ENCODE measurements at regions not wholly inside any gene's neighbourhood (a gene's known extent, or its start where the extent isn't known, plus 50 kb on each side); places are given as distances from the start of the nearest gene placed in this dataset.

GRCh38 chr11:28571371-28571770 is 463.2 kb downstream of the METTL15 start:
- no peak for DNase-seq

DNA sequence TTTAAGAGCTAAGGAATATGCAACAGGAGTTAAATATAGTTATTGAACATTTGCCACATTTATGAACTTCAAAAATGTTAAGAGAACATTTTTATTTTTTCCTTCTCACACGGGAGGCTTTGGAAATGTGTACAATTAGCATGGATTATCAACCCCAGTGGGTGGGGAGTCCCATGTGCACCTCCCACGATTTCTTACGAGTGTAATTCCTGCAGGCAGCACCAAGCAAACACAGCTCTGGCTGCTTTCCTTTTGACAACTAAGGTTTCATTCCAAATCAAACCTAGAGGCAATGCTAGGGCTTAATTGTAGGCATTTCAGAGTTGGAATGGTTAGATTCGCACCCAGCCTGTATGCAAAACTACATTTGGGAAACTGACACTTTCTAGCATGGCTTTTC is 460.9 kb downstream of the METTL15 start:
- no peak for DNase-seq

DNA sequence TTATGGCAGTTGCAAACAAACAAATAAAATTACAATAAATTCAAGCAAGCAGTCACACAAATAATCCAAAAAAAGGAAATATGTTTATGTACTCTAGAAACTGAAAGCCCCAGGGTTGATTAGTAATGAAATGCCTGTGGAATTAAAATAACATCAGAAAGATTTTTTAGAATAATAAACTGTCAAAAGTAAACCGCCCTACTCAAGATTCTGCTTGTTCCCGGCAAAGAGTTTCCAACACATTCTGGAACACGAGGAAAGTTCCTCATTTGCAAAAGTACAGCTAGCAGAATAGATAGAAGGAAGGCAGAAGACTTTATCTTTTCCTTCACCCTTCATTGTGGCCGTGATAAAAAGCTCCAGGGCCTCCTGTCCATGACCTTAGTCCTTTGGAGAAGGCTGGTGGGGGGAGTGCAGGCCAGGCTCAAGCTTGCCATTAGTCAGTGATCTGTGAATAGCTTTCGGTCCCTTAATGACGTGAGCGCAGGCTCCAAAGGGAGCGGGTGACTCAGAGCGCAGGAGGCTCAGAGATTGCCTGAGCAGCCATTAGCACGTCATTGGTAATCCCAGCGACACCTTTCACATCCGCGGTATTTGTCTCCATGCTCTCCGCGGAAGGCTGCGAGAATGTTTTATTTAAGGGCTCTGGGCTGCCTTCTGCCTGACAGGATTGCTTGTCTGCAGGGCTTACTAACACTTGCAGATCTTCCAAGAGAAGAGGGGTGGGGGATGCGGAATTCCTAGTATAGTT is 458.3 kb downstream of the METTL15 start:
- peak; percentile 99 for DNase-seq

GRCh38 chr11:28559492-28559891 is 451.3 kb downstream of the METTL15 start:
- DNase-seq = peak; percentile 36

DNA sequence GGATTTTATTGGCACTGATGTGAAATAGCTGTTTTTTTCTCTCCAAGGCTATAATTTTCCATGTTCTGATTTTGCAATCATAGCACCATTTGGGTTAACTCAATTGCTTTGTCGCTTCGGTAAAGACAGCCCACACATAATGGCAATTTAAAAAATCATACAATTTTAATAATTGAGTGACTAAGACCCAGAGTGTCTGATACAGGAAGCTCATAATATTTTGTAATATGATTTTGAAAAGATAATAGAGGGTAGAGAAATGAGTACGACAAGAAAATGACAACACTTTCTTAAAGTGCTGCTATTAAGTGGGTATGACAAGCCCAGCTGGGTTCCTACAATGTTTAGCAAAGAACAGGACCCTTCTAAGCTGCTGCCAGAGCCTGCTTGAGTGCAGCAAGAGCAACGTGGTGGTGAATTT is 439.1 kb downstream of the METTL15 start:
- DNase-seq = no peak

DNA sequence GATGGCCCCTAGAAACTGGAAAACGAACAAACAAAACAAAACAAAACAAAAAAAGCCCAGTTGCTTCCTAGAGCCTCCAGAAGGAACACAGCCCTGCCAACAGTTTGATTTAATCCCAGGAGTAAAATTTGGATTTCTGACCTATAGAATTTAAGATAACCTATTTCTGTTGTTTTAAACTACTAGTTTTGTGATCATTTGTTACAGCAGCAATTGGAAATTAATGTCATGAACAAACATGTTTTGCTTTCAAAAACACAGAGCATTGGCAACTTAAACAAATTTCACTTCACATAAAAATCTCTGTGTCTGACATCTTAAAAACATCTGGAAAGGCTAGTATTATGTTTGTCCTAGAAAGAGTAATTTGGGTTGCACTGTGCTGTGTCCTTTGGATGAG is 437.3 kb downstream of the METTL15 start:
- DNase-seq = no peak

DNA sequence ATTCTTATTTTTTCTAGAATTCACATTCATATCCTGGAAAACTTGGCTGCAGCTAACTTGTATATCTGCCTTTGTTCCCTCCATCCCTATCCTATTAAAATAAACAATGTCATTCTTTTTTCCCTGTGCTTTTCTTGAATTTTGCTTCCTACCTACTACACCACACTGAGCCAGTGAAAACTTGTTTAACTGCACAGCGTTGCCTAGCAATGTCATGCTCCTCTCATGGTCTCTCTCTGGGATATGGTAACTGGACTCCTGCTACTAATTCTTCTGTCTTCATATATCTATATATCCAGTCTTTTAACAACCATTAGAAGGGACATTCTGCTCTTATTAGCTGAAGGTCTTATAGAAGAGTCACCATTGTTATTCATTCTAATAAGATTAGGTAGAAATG is 434.4 kb downstream of the METTL15 start:
- DNase-seq = no peak

GRCh38 chr11:28539239-28540030 is 431.2 kb downstream of the METTL15 start:
- peak; percentile 51 for DNase-seq

- DNase-seq = no peak
Measured at GRCh38 chr11:28537822-28538221, 429.6 kb downstream of the METTL15 start.

- no peak for DNase-seq
Measured at GRCh38 chr11:28536504-28537267, 428.5 kb downstream of the METTL15 start.

DNA sequence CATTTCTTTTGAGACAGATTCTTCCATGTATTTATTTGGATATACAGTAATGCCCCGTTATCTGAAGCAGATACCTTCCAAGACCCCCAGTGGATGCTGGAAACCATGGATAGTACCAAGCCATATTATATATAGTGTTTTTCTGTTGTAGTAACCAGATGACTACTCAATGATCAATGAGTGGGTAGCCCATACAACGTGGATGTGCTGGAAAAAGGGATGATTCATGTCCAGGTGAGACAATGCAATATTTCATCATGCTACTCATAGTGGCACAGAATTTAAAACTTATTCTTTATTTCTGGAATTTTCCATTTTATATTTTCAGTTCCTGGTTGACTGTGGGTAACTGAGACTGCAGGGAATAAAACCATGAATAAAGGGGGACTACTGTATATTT is 427.5 kb downstream of the METTL15 start:
- DNase-seq = no peak

DNA sequence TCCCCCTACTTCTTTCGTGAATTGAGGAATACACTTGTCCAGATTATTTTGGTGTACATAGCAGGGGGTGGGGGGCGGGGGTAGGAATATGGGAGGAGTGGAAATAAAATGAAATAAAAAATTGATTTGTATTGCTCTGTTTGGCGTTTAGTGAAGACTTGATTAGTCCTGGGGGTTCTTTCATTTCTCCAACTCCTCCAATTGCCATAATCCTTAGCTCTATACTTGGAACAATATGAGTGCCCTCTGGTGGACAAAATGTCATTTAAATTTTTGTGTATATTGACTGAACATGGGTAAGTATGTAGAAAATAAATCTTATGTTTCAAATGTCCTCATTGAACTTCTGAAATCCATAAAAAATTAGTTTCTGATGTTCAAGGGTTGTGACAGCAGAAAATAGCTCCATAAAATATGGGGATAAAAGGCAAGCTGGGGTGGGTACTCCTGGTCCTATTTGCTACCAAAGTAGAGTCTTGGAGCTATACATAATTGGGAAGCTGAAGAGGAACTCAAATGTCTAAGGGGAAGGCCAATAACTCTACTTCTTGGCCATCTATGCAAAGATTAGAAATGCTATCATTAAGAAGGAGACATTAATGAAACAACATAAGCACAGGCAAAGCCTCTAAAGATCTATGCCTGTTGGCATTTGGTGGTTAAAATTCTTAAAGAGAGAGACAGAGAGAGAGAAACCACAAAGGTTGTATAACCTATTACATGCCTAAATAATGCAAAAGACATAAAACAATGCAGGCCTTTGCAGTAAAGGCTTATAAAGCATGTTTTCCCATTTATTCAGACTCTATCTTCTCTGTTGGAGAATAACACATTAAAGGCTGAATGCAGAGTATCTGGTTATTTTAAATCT is 421.6 kb downstream of the METTL15 start:
- DNase-seq = peak; percentile 71

- DNase-seq = peak; percentile 86
Measured at GRCh38 chr11:28529046-28529445, 420.9 kb downstream of the METTL15 start.

GRCh38 chr11:28528217-28528616 is 420.0 kb downstream of the METTL15 start:
- DNase-seq = peak; percentile 5

DNA sequence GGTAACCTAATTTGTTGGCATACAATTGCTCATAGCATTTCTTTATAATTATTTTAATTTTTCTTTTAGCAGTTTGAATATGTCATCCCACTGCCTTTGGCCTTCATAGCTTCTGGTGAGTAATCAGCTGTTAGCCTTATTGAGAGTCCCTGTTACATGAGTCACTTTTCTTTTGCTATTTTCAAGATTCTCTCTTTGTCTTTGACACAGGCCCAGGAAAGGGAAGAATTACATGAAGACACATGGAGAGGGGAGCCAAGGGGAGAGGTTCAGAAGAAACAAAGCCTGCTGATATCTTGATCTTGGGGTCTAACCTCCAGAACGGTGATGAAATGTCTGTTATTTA is 418.2 kb downstream of the METTL15 start:
- peak; percentile 43 for DNase-seq

DNA sequence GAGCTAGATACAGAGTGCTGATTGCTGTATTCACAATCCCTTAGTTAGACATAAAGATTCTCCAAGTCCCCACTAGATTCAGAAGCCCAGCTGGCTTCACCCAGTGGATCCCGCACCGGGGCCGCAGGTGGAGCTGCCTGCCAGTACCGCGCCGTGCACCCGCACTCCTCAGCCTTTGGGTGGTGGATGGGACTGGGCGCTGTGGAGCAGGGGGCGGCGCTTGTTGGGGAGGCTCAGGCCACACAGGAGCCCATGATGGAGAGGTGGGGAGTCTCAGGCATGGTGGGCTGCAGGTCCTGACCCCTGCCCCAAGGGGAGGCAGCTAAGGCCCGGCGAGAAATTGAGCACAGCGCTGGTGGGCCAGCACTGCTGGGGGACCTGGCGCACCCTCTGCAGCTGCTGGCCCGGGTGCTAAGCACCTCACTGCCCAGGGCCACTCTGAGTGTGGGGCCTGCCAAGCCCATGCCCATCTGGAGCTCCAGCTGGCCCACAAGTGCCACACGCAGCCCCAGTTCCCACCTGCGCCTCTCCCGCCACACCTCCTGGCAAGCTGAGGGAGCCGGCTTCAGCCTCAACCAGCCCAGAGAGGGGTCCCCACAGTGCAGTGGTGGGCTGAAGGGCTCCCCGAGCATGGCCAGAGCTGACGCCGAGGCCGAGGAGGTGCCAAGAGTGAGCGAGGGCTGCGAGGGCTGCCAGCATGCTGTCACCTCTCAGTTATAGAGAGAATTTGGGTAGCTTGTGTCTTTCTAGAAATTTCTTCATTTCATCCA is 417.6 kb downstream of the METTL15 start:
- no peak for DNase-seq

GRCh38 chr11:28524098-28524497 is 415.9 kb downstream of the METTL15 start:
- peak; percentile 68 for DNase-seq

DNA sequence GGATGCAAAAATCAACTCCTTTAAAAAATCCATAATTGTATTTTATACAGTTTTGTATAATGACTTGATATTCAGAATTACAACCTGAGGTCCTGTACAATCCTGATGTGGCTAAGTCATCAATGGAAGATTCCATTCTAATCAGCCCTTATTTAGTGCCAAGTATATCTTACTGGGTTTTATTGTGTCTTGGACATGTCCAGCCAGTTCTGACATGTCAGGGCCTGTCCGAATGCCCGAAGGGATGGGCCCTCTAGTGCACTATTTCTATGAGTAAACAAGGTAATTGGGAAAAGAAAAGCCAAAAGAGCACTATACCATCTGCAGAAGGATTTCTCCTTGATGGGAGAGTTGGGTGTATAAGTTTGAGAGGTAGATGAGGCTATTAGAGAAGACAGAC is 412.9 kb downstream of the METTL15 start:
- DNase-seq = no peak

DNA sequence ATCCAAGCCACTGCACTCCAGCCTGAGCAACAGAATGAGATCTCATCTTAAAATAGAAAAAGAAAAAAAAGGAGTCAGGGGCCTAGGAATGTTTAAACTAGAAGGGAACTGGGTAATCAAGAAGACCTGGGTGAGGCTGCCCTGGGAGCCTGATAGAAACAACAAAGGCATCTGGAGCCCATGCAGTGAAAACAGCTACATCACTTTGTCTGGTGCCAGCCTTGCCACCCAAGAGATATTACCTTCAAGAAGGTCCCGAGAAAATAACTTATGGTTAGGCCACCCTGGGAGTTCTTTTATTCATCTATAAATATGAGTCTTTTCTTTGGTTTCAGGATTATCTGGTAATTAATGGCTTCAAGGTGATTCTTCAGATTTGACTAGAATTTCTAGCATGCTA is 412.1 kb downstream of the METTL15 start:
- no peak for DNase-seq

DNA sequence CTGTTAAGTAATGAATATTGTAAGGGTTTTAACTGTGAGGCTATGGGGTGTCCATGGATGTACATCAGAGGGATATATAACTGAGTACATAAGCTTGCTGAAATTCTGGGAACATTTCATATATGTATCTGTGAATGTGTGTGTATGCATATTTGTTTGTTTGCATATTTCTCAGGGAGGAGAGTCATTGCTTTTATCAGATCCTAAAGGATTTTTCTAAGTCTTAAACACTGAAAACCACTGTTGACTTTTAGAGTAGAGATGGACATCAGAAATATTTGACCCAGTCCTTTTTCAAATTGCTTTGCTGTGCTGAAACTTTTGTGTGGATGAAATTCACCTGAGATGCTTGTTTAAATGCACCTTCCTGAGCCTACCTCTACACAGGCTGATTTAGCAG is 410.6 kb downstream of the METTL15 start:
- DNase-seq = no peak

DNA sequence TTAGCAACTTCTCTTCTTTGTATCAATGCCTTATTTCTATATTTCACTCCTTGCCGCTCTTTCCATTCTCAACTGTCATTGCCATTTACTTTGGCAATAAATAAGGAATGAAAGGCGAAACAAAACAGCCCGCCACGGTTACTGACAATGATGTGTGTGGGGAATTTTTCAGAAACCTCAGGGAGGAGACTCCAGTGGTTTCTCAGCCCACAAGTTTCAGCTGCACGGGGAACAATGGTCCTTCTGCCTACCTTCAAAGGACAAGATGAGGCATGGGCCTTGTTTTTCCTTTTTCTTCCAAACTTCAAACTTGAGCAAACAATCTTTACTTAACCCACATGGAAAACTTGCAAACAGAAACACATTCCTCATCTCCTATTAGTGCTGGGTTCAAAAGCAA is 409.4 kb downstream of the METTL15 start:
- peak; percentile 12 for DNase-seq

DNA sequence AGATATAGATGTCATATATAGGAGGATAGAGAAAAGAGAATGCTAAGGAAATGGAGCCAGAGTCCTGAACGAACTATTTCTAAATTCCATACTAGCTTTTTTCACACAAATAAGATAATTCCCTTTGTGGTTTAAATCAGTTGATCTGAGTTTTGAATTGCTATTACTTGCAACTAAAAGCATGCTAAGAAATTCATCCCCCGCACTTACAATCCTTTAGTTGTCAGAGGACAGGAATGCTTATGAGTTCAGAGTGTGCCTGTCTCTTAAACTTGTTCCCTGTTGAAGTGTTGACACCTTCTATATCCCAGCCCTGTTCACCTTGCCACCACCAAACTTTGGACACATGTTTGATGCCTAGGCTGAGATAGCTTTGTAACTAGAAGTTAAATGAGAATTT is 406.2 kb downstream of the METTL15 start:
- DNase-seq = peak; percentile 59
